ENCODE measurements at regions not wholly inside any gene's neighbourhood (a gene's known extent, or its start where the extent isn't known, plus 50 kb on each side); places are given as distances from the start of the nearest gene placed in this dataset.
A peak's percentile ranks its signal among the peaks of the same experiment; 100 is the strongest.

DNA sequence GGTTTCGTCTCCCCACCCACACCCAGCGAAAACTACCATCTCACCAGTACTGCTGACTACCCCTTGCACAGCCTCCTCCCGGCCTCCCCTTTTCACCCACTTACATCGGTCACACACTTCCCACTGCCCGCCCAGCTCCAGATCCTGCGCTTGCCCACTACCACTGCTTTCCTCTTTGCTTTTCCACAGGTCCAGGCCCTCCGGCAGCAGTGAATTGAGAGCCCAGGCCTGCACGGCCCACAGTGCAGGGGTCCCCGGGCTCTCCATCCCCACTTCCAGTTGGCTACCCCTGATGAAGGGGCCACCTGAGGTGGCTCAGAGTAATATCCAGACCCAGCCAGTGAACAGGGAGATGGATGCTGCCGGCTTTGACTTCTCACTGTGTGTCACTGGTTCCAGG lies 120.2 kb upstream of the FSTL4 start:
- no peak for DNase-seq

DNA sequence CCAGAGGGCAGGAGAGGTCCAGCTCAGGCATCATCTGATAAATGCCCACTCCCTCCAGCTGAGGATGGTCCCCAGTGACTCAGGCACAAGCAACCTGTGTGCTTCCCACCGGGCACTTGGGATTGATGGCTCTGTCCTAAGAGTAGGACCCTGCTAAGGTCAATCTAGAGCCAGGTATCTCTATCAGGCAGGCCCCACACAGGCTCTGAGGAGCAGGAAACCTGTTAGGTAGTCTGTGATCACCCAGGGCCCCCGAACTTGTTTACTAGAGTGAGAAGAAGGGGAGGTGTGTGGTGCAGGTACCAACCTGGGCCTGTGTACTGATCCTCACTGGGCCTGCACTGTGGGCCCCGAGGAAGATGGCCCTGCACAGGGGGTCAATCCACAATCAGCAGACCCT lies 119.6 kb upstream of the FSTL4 start:
- no peak for DNase-seq

DNA sequence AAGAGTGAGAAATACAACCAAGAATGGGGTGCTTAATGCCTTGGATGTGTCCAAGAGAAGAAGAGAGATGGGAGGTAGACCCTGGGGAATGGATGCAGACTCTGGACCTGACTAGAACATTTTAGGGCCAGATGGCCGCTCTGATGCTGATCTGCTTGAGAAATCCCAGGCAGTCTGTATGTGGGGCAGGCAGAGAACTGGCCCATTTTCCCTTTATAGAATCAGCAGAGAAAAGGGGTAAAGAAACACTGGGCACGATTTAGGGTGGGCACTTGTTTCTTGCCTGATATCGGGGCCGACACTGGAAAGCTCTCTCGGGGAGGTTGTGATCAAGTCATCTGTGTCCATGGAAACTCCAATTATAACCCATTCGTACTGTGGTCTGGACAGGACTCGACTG lies 118.5 kb upstream of the FSTL4 start:
- no peak for DNase-seq

DNA sequence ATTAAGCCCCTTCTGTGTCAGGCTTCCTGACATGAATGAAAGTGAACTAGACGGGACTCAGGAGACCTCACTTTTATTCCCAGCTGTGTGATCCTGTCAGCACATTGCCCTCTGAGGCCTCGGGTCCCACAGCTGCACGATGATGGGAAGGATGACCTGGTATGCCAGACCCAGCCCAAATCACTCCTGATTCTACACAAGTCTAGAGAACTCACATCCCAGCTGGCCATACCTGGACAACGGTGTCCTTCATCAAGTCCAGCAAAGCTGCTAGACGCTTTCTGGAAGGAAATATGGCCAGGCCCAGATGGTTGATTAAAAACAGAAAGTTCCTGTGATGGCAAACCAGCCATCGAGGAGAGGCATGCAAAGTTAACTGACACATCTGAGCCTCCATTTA lies 118.0 kb upstream of the FSTL4 start:
- no peak for DNase-seq

DNA sequence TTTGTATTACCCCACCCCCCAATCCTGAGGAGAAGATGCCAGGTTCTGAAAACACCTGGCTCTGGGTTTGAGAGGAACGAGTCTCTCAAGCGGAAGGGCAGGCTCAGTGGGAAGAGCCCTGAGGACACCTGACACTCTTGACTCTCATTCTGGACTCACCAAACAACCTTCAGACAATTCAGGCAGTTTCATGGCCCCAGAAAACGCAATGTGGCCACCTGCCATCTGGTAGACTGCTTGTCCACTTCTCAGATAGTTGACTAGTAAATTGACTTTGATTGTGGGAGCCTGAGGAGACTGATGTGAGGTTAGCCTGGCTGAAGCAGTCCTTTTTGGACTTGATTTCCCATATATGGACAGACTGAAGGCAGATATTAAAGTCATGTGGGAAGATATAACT lies 117.5 kb upstream of the FSTL4 start:
- DNase-seq: peak; percentile 2

DNA sequence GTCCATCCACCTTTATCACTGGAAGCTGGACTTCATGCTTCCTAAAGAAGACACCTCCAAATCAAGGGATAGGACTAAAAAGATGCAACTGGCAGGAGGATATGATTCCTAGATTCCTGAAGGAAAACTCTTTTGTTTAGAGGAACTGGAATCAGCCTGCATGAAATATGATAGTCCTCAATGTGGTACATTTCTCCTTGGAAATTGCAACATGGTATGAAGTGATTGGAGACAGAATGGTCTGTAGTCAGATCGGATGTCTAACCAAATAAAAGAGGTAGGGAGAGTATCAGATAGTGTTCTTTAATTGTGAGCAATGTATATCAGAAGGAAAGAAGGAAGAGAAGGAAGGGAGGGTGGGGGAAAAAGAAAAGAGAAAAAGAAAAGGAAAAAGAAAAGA lies 116.1 kb upstream of the FSTL4 start:
- no peak for DNase-seq

DNA sequence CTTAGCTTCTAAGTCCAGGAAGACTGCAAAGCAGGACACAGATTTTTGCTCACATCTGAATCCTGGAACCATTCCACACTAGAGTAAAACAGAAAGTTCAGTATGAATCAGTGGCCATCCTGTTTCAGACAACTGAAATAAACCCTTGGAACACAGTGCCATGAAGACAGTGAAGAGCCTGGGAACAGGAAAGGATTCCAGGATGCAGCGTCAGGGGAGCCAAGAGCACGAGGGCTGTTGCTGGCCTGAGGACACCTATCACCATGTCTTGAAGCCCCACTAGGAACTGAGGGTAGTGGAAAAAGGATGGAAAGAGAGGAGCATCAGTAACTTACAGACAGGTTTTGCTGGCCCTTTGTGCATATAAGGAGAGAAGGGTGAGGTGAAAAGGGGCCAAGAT lies 115.3 kb upstream of the FSTL4 start:
- DNase-seq: no peak

DNA sequence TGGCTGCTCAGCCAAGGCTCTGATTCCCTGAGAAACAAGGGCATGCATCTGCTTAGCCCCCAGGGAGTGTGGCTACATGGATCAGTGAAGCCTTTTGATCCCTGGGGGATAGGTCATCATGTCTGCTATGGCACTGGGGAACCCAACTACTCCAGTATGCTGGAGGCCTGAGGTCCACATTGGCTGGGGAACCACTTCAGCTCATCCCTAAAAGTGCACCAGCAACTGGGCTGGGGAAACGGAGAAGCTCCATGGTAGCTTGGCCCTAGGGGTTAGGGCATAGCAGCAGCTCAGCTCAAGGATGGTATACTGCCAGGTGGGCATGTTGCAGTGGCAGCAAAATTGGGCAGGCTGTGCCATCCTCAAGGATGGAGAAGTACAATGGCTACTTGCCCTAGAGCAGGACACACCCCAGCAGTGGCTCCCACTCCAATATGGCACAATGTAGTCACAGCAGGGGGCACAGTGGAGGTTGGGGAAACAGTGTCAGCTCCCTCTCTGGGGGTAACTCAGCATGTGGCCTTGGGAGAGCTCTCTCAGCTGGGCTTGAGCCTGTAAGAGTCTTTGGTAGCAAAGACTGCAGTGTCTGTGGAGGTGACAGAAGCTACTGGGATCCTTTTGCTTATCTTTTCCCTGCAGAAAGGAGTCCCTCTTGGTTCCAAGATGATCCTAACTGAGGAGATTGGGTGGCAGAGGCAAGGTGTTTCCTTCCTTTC lies 111.5 kb upstream of the FSTL4 start:
- no peak for DNase-seq

DNA sequence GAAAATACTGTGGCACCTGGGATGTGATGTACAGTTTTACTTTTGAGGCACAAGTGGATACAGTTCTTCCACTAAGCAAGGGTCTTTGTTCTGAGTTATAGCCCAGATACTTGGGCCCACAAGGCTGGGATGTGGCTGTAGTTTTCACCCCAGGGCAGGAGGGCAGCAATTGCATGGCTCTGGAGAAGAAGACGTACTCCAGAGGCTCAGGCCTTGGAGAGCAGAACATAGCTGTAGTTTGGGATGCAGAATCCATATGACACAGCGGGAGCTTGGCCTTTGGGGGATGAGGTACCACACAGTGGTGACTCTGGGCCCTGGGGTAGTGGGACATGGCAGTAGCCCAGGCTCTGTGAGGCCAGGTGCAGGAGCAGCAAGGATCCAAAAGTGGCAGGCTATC lies 110.8 kb upstream of the FSTL4 start:
- DNase-seq: no peak

DNA sequence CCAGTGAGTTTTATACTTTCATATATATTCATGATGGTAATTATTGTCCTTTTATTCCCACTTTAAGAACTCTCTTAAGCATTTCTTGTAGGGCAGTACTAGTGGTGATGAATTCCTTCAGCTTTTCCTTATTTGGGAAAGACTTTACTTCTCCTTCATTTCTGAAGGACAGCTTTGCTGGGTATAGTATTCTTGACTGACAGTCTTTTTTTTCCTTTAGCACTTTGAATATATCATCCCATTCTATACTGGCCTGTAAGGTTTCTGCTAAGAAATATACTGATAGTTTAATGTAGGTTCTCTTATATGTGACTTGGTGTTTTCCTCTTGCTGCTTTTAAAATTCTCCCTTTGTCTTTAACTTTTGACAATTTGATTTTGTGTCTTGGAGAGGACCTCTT lies 109.0 kb upstream of the FSTL4 start:
- DNase-seq: no peak

DNA sequence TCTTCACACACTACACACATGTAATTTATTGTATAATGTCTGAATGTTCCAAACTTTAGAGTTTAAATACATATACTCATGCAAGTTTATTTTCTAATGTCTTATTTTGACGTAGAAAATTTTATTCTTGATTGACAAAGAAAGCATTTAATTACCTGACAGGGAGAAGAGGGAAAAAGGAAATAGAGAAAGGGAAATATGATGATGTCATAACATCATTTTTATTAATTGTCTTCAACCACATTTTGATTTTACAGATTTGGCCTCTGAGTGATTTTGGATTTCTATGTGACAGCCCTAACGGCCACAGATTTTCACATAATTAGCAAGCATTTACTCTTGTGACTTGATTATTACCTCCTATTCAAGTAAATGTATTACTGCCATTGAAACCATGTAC lies 106.1 kb upstream of the FSTL4 start:
- no peak for DNase-seq

DNA sequence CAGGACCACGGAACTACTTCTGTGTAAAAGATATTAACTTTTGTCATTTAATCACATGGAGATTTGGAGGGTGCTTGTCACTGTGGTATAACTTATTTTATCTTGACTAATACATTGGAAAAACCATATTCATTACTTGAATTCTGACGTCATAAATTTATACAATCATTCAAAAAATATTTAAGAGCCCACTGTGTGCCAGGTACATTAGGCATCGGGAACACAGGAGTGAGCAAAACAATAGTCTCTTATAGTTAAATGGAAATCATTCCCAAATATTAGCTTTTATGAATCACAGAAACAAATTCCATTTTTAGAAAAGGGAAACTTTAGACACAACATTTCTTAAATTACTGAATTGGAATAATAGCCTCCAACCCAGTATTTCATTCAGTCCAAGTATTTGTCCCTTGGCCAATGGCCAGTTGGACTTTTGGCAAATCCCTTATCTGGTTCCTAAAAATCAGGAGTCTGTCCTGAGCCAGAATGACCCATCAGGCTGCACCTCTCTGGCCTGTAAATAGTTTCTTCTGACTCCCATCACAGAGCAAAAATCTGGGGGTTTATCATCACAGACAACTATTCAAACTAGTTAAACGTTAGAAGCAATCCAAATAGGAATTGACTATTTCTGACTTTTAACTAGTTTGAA lies 104.3 kb upstream of the FSTL4 start:
- DNase-seq: no peak

DNA sequence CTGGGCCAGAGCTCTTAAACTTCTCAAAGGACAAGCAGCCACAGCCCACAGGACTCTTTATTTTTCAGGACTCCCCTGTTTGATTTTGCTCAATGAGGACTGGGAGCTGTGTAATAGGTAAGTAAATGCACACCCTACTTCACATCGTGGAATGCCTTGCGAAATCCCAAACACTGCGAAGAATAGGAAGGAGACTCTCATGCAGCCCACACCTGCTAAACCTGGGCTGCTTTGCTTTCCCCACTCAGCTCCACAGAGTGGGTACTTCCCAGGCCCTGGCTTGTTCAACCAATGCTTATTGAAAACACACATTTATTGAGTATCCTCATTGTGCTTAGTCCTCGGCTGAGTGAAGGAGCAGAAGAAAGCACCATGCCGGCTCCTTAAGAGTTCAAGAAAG lies 103.3 kb upstream of the FSTL4 start:
- DNase-seq: no peak

DNA sequence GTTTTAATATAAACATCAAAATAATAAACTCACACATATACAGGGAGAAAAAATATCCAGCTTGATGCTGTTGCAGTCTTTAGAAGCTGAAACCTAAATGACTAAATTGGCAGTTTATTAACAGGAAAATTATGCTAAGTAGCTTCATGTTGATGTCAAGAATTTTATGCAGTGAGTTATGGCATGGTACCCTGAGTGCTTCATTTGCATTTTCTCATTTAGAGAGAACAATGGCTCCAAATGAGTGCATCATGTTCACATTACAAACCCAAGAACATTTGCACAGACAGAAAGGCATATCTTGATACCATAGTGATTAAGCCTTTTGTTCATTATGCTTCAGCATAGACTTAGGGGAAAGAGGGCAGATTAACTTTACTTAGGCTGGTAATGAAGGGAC lies 102.9 kb upstream of the FSTL4 start:
- DNase-seq: no peak

DNA sequence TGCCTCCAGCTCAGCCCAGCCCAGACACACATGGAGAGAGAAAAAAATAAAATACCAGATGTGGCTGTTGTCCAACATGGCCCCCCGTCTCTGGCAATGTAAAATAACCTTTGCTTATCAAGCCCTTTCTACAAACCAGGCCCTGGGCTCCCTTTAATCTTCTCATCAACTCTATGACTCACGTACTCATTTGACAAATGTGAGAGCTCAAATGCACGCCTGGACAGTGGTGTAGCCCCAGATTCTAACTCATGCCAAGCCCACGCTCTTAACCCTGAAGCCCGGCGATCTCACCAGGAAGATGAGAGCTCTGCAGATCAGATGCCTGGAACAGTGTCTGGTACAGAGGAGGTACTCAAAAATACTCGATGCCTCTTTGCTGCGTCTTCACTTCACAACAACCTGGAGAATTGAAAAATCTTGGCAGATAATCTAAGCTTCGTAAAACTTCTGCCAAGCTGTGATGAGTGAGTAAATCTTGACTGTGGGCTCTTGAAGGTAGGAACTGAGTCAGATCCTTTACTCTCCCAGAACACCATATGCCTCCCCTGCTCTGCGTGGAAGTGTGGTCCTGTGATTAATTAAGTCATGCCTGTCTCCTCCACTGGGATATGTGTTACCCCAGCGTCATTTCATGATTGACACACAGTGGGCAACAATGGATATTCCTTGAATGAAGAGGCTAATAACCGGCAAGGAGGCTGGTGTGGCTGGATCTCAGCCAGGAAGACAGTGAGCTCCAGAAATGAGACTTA lies 102.0 kb upstream of the FSTL4 start:
- no peak for DNase-seq

DNA sequence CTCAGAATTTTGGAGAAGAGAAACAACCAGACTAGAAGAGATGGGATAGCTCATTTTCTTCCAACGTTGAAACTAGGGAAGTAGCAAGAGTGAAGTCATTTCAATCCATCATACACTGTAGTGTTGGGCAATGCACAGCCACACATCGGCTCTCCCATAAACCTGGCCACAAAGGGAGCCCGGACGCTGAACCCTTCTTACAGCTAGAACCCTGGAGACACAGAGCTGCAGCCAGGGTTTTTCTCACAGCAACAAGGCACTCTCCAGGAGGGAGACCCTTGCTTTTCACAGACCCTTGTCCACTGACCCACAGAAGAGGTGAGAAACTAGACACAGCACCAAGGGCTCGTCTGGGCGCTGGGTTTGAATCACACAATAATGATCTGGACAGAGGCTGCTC lies 101.4 kb upstream of the FSTL4 start:
- no peak for DNase-seq

DNA sequence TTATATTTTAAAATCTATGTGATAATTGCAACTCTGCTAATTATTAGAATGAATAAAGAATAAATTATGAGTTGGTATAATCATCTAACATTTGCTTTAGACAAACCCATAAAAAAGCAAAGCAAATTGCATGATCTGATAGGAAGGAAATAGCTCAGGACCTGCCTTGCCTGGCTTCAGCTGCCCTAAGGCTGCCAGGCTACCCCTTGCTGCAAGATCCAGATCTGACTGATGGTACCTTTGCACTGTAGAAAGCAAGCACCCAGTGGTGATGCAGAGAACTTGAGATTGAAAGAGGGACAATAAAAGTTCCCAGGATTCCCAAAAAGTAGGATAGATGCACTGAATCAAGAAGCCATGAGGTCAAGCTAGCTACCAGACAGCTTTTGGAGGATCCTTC lies 100.9 kb upstream of the FSTL4 start:
- no peak for DNase-seq

DNA sequence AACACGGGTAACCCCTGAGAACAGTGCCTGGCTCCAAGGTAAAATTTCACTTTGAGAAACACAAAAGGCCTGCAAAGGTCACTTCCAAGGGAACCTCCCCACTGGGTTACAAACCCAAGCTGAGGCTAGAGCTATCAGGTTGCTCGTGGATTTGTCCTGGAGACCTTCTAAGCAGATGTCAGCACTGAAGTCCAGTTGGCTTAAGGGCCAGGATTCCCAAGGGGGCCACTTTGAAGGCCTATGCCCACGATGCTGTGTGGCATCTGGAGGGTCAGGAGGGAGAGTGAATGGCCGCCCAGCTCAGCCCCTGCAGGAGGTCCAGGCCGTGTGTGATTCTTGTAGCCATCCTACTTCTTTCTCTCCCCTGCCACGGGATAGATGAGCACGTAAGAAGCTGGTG lies 100.2 kb upstream of the FSTL4 start:
- DNase-seq: no peak

DNA sequence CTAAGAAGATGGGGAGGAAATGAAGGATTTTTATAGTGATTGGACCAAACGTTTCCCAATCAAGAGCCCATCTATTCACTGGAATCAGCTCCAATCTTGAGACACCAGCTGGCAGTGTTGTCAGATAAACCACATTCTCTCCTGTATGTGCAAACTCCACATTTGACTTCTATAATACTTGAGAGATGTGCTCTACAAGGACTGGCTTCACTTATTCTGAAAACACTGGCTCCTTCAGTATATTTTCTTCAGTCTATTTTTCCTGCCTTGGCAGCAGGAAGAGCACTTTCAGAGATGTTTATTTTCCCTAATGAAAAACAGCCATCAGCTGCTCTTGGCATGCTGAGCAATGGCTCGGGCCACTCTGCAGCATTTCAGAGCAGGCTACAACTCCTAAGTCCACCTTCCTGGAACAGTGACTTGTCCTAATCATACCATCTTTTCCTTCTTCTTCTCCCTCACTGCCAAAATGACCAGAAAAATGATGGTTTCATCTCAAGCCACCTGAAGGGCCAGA lies 96.9 kb upstream of the FSTL4 start:
- DNase-seq: no peak

DNA sequence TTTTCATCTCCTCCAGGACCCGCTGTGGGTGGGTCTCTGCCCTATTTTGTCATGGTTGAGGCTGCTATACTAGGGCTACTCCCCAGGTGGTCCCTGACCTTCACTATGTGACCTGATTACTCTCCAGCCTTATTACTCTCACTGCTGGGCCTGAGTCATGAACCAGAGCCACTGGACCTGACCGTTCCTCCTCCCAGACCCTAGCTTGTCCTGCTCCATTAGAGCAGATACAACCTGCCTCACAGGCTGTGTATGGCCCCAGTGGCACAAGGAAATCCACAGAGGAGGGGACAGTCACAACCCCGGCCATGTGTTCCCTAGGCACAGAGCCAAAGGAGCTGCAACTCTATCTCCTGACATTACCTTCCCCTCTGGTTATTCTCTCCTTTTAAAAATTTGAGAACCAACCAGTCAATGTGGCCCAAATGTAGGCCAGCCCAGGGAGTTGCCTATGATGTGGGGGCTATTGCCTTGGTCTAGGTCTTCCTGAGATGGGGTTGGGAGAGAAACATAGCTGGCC lies 96.0 kb upstream of the FSTL4 start:
- DNase-seq: no peak

DNA sequence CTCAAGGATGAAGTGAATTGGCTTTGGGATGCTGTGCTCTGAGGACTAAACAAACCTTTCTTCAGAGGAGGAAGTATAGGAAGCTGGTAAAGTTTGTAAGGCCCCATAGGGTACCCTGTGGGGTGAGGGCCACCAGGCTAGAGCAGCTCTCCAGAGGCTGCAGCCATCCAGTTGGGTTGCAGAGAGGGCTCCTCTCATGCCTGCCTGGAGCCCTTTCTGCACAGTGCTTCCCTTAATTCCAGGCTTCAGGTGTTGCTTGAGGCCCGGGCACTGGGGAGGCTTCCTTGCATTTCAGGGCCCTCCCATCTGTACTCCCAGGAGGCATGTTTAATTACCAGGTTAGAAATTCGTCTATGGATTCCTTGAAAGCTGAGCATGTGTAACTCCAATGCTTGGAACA lies 95.3 kb upstream of the FSTL4 start:
- no peak for DNase-seq

DNA sequence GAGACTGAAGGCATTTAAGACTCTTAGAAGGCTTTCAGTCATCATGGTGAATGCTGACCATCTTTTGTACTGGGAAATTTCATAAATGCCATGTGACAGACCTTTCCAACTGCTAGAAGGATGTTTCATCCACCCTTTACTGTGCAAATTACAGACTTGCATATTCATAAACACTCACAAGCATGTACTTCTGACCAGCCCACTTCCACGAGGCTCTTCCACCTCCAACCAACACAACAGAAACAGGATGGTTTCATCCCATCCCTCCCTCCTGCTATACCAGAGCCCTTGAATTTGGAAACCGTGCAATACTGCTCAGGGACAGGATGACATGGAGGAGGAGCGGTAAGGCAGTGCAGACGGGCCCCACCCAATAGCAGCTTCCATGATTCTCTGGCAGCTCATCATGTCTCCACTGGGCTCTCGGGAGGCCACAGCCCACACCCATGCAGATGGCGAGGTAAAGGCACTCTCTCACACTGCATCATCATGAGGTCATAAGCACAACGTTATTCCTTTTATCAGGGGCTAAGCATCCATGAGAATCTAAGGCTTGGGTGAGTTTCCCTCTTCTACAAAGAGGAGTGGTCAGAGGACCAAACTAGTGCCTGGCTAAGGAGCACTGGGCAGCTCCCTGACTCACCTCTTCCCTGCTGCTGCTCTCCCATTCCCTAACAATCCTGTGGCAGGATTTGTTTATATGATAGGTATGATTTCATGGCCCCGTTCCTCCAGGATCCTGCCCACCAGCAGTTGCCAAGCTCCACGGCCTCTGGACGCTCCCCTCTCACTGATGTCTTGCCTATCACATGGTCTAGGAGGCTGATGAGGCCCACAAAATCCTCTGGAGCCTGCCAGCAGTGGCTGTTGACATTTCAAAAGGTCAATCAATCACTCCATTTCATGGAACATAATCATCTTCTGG lies 94.4 kb upstream of the FSTL4 start:
- DNase-seq: no peak

DNA sequence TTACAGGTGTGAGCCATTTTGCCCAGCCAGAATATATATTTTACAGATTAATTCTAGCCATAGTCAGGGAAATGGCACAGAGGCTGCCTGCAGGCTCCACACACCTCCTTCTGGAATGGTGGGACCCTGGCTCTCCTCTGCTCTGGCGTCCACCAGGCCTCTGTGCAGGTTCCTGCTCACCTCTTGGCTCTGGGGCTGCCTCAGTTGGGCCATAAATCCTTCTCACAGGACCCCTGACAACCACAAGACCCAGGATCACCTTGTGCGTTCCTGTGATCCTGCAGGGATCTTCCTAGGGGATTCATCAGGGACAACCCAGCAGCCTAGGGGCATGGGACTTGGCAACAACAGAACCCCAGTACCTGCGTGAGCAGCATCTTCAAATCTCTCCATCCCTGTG lies 93.0 kb upstream of the FSTL4 start:
- no peak for DNase-seq

Measured in OCI-M1 (cell line).